IMR-90 (cell line): ENCODE measurements at regions not wholly inside any gene's neighbourhood (a gene's known extent, or its start where the extent isn't known, plus 50 kb on each side); places are given as distances from the start of the nearest gene placed in this dataset.

Experiments used
- ATAC-seq: fragments of 200-7000 bp; cut with Tn5 transposase; 2 replicates; pipeline ENCODE4 v1.9.1; 2020; ENCODE audit warnings: low read depth, mild to moderate bottlenecking, moderate library complexity
- BruUV-seq: library from RNA; stranded (reverse); fragments of 400-500 nt; replicated peaks from 2 replicates; lab custom pipeline; 2021; lab: Mats Ljungman, UMichigan
- CTCF ChIA-PET: fragments of 300-600 bp; formaldehyde crosslinking; extraction: SDS; loops from one replicate; lab custom pipeline; 2021; ENCODE audit warnings: antibody characterized with exemption; lab: Yijun Ruan, JAX
- POLR2A ChIA-PET: fragments of 300-600 bp; sonication (Branson Sonifier 250); formaldehyde crosslinking; loops from one replicate; lab custom pipeline; 2022; ENCODE audit warnings: antibody characterized with exemption; ENCODE audit not compliant: unreplicated experiment; lab: Charles Lee
- DNase-seq: peaks from one replicate; pipeline ENCODE4 v3.0.0; 2013
- H2AFZ ChIP-seq: replicated peaks from 2 replicates; pipeline ENCODE3; 2013; ENCODE audit warnings: low read length, mild to moderate bottlenecking; ENCODE audit not compliant: poor library complexity
- H2AK5ac ChIP-seq: 2 replicates; pipeline ENCODE4 v1.6.1; 2013; ENCODE audit warnings: low read depth, low read length, inconsistent platforms
- H2AK9ac ChIP-seq: replicated peaks from 2 replicates; pipeline ENCODE3; 2013; ENCODE audit warnings: mild to moderate bottlenecking, low read depth, low read length, moderate library complexity; ENCODE audit not compliant: poor library complexity
- H2BK120ac ChIP-seq: 2 replicates; pipeline ENCODE4 v1.6.1; 2013; ENCODE audit warnings: low read depth, low read length, inconsistent platforms
- H2BK15ac ChIP-seq: 3 replicates; pipeline ENCODE4 v1.6.1; 2013; ENCODE audit warnings: low read depth, low read length, inconsistent platforms
- H2BK20ac ChIP-seq: 2 replicates; pipeline ENCODE4 v1.6.1; 2013; ENCODE audit warnings: low read depth, mild to moderate bottlenecking, inconsistent platforms, low read length, moderate library complexity
- H2BK5ac ChIP-seq: 2 replicates; pipeline ENCODE4 v1.6.1; 2013; ENCODE audit warnings: mild to moderate bottlenecking, low read depth, low read length, inconsistent platforms; ENCODE audit not compliant: poor library complexity, severe bottlenecking
- H3K14ac ChIP-seq: replicated peaks from 2 replicates; pipeline ENCODE4 v1.6.1; 2013; ENCODE audit warnings: low read depth, low read length, inconsistent platforms
- H3K18ac ChIP-seq: 2 replicates; pipeline ENCODE4 v1.6.1; 2013; ENCODE audit warnings: low read depth, low read length, control low read depth
- H3K23ac ChIP-seq: 2 replicates; pipeline ENCODE4 v1.6.1; 2013; ENCODE audit warnings: low read depth, low read length, inconsistent platforms
- H3K27ac ChIP-seq: 2 replicates; pipeline ENCODE4 v1.5.1; 2013; ENCODE audit warnings: mild to moderate bottlenecking, control low read depth, low read length; ENCODE audit not compliant: insufficient read depth
- H3K27me3 ChIP-seq: 2 replicates; pipeline ENCODE4 v1.6.1; 2013; ENCODE audit warnings: low read length; ENCODE audit not compliant: control insufficient read depth, insufficient read depth
- H3K36me3 ChIP-seq: 2 replicates; pipeline ENCODE4 v1.6.1; 2013; ENCODE audit warnings: low read length, mixed read lengths; ENCODE audit not compliant: control insufficient read depth, insufficient read depth
- H3K4ac ChIP-seq: 2 replicates; pipeline ENCODE4 v1.6.1; 2013; ENCODE audit warnings: low read depth, low read length, inconsistent platforms
- H3K4me1 ChIP-seq: 2 replicates; pipeline ENCODE4 v1.6.1; 2013; ENCODE audit warnings: low read length, mixed read lengths; ENCODE audit not compliant: control insufficient read depth, insufficient read depth
- H3K4me2 ChIP-seq: 2 replicates; pipeline ENCODE4 v1.6.1; 2013; ENCODE audit warnings: low read depth, mild to moderate bottlenecking, control low read depth, low read length, moderate library complexity
- H3K4me3 ChIP-seq: 2 replicates; pipeline ENCODE4 v1.5.1; 2013; ENCODE audit warnings: low read depth, mild to moderate bottlenecking, control low read depth, low read length, moderate library complexity; ENCODE audit not compliant: insufficient read depth
- H3K56ac ChIP-seq: 2 replicates; pipeline ENCODE4 v1.6.1; 2013; ENCODE audit warnings: low read length, inconsistent platforms; ENCODE audit not compliant: insufficient read depth; ENCODE audit errors: extremely low read depth
- H3K79me1 ChIP-seq, 2 experiments: 2 replicates each; pipeline ENCODE4 v1.6.1; 2013; ENCODE audit warnings: low read length in 2 of 2, inconsistent platforms in 1 of 2, low read depth in 1 of 2
- H3K9ac ChIP-seq: 2 replicates; pipeline ENCODE4 v1.6.1; 2013; ENCODE audit warnings: low read depth, low read length, control low read depth
- H3K9me1 ChIP-seq: 2 replicates; pipeline ENCODE4 v1.6.1; 2013; ENCODE audit warnings: low read length, inconsistent platforms; ENCODE audit not compliant: insufficient read depth
- H3K9me3 ChIP-seq: 2 replicates; pipeline ENCODE4 v1.6.1; 2013; ENCODE audit warnings: low read length; ENCODE audit not compliant: control insufficient read depth, insufficient read depth
- H4K20me1 ChIP-seq: 2 replicates; pipeline ENCODE4 v1.6.1; 2013; ENCODE audit warnings: low read length, inconsistent platforms; ENCODE audit not compliant: insufficient read depth
- H4K5ac ChIP-seq: 2 replicates; pipeline ENCODE4 v1.6.1; 2013; ENCODE audit warnings: mild to moderate bottlenecking, low read depth, low read length, control low read depth
- H4K8ac ChIP-seq, 2 experiments: 2 replicates each; pipeline ENCODE4 v1.6.1; 2013; ENCODE audit warnings: low read depth in 2 of 2, low read length in 2 of 2, control low read depth in 1 of 2, inconsistent platforms in 1 of 2
- H4K91ac ChIP-seq: 2 replicates; pipeline ENCODE4 v1.6.1; 2013; ENCODE audit warnings: low read depth, low read length, inconsistent platforms; ENCODE audit not compliant: insufficient read depth
- BHLHE40 ChIP-seq: fragments of 150-350 bp; IDR thresholded peaks from 2 replicates; pipeline ENCODE4 v1.6.1; 2016; ENCODE audit warnings: mild to moderate bottlenecking, low read depth, low read length
- CEBPB ChIP-seq: IDR thresholded peaks from 2 replicates; pipeline ENCODE4 v1.6.1; 2012; ENCODE audit warnings: low read depth, low read length, improper control_type of control experiment
- CHD1 ChIP-seq: IDR thresholded peaks from 2 replicates; pipeline ENCODE4 v1.6.1; 2012; ENCODE audit warnings: low read depth, low read length, improper control_type of control experiment
- ELK1 ChIP-seq: fragments of 150-350 bp; IDR thresholded peaks from 2 replicates; pipeline ENCODE4 v1.6.1; 2016; ENCODE audit warnings: low read depth, mild to moderate bottlenecking, low read length, moderate library complexity, borderline replicate concordance
- FOS ChIP-seq: fragments of 150-350 bp; IDR thresholded peaks from 2 replicates; pipeline ENCODE4 v1.6.1; 2016; ENCODE audit warnings: low read depth, low read length
- MAFK ChIP-seq: IDR thresholded peaks from 2 replicates; pipeline ENCODE4 v1.6.1; 2012; ENCODE audit warnings: low read depth, low read length, improper control_type of control experiment
- MAZ ChIP-seq: IDR thresholded peaks from 2 replicates; pipeline ENCODE4 v1.6.1; 2012; ENCODE audit warnings: low read depth, mild to moderate bottlenecking, low read length, improper control_type of control experiment, moderate library complexity, borderline replicate concordance
- MXI1 ChIP-seq: IDR thresholded peaks from 2 replicates; pipeline ENCODE4 v1.6.1; 2012; ENCODE audit warnings: low read depth, mild to moderate bottlenecking, low read length, moderate library complexity, borderline replicate concordance
- NFE2L2 ChIP-seq: fragments of 150-350 bp; IDR thresholded peaks from 2 replicates; pipeline ENCODE4 v1.6.1; 2016; ENCODE audit warnings: low read depth, mild to moderate bottlenecking, low read length
- POLR2A ChIP-seq: IDR thresholded peaks from 2 replicates; pipeline ENCODE4 v1.6.1; 2012; ENCODE audit warnings: mild to moderate bottlenecking, low read depth, low read length
- RAD21 ChIP-seq: IDR thresholded peaks from 2 replicates; pipeline ENCODE4 v1.6.1; 2012; ENCODE audit warnings: low read length, improper control_type of control experiment
- RCOR1 ChIP-seq: IDR thresholded peaks from 2 replicates; pipeline ENCODE4 v1.6.1; 2012; ENCODE audit warnings: mild to moderate bottlenecking, low read length, improper control_type of control experiment; ENCODE audit not compliant: insufficient replicate concordance
- RFX5 ChIP-seq: IDR thresholded peaks from 2 replicates; pipeline ENCODE4 v1.8.0; 2012; ENCODE audit warnings: low read depth, mild to moderate bottlenecking, low read length, moderate library complexity
- SMC3 ChIP-seq: fragments of 150-350 bp; IDR thresholded peaks from 2 replicates; pipeline ENCODE4 v1.6.1; 2016; ENCODE audit warnings: low read depth, mild to moderate bottlenecking, antibody characterized with exemption, low read length, moderate library complexity
- WGBS, 2 experiments: methylation state at CpG; one replicate each; pipeline versions ENCODE4 v1.1.5 to v1.1.7; 2013; ENCODE audit warnings: missing lambda C conversion rate in 2 of 2; ENCODE audit not compliant: insufficient read length in 1 of 2; ENCODE audit errors: extremely low coverage in 2 of 2; 5-methylcytosine and 5-hydroxymethylcytosine counted together
- dilution Hi-C: fragments of 300-500 bp; cut with HindIII; formaldehyde crosslinking; loops from one replicate; pipeline ENCODE4 v1.14.3; 2018; ENCODE audit warnings: low sequenced_read_pairs; ENCODE audit not compliant: unreplicated experiment
- in situ Hi-C: fragments of 300-500 bp; cut with MboI; formaldehyde crosslinking; loops from 3 replicates; pipeline ENCODE4 v1.14.3; 2019; ENCODE audit warnings: low sequenced_read_pairs, inconsistent platforms, mixed read lengths
- intact Hi-C: fragments of 100-400 bp; cut with micrococcal nuclease; formaldehyde crosslinking; loops from 2 replicates; pipeline ENCODE4 v1.10.0; 2022
- TF ChIP-seq, protein P1 (sequence below): fragments of 150-350 bp; IDR thresholded peaks from 2 replicates; pipeline ENCODE4 v1.6.1; 2017; ENCODE audit warnings: mild to moderate bottlenecking, antibody characterized with exemption, low read length, low read depth
- TF ChIP-seq, protein P2 (sequence below): conservative IDR thresholded peaks from 2 replicates; pipeline ENCODE4 v1.5.1; 2012; ENCODE audit warnings: mild to moderate bottlenecking, low read depth, low read length, improper control_type of control experiment

- no peak overlapping the region for H3K56ac ChIP-seq
- H4K8ac ChIP-seq = no peak overlapping the region
- no CpG with 5 or more reads among the region's 7 CpGs for WGBS, 2 experiments
- ATAC-seq = no peak
- no peak overlapping the region for H2BK5ac ChIP-seq
- no peak overlapping the region for H3K18ac ChIP-seq
- intact Hi-C loops (no loop called here), in situ Hi-C loops (no loop called here), dilution Hi-C loops (no loop called here)
- H3K4me2 ChIP-seq = no peak overlapping the region
- no peak for DNase-seq
- H3K4ac ChIP-seq = no peak overlapping the region
- no peak for TF ChIP-seq NFE2L2
- TF ChIP-seq BHLHE40 = no peak
- TF ChIP-seq FOS = no peak
- no peak for TF ChIP-seq RCOR1
- TF ChIP-seq SMC3 = no peak
- TF ChIP-seq, protein P1, sequence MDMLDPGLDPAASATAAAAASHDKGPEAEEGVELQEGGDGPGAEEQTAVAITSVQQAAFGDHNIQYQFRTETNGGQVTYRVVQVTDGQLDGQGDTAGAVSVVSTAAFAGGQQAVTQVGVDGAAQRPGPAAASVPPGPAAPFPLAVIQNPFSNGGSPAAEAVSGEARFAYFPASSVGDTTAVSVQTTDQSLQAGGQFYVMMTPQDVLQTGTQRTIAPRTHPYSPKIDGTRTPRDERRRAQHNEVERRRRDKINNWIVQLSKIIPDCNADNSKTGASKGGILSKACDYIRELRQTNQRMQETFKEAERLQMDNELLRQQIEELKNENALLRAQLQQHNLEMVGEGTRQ = no peak
- no peak for TF ChIP-seq MAFK
- TF ChIP-seq CHD1 = no peak
- TF ChIP-seq MXI1 = no peak
- TF ChIP-seq, protein P2, sequence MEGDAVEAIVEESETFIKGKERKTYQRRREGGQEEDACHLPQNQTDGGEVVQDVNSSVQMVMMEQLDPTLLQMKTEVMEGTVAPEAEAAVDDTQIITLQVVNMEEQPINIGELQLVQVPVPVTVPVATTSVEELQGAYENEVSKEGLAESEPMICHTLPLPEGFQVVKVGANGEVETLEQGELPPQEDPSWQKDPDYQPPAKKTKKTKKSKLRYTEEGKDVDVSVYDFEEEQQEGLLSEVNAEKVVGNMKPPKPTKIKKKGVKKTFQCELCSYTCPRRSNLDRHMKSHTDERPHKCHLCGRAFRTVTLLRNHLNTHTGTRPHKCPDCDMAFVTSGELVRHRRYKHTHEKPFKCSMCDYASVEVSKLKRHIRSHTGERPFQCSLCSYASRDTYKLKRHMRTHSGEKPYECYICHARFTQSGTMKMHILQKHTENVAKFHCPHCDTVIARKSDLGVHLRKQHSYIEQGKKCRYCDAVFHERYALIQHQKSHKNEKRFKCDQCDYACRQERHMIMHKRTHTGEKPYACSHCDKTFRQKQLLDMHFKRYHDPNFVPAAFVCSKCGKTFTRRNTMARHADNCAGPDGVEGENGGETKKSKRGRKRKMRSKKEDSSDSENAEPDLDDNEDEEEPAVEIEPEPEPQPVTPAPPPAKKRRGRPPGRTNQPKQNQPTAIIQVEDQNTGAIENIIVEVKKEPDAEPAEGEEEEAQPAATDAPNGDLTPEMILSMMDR = no peak
- no peak for TF ChIP-seq CEBPB
- TF ChIP-seq RAD21 = no peak
- TF ChIP-seq ELK1 = no peak
- no peak for TF ChIP-seq RFX5
- no peak for TF ChIP-seq POLR2A
- no peak for TF ChIP-seq MAZ
- no peak overlapping the region for H3K23ac ChIP-seq
- H3K9me1 ChIP-seq = no peaks in the 10 kb centered on the region
- H2AK9ac ChIP-seq = no peak overlapping the region
- no peak overlapping the region for H2BK120ac ChIP-seq
- CTCF ChIA-PET = no interaction called here
- H4K91ac ChIP-seq = no peak overlapping the region
- no peak overlapping the region for H4K5ac ChIP-seq
- peak overlapping the region; percentile 12 for H2AFZ ChIP-seq
- no TSS peak for BruUV-seq
- no peak overlapping the region for H3K9ac ChIP-seq
- H3K4me1 ChIP-seq = no peaks in the 10 kb centered on the region
- H3K36me3 ChIP-seq = no peaks in the 10 kb centered on the region
- H3K79me1 ChIP-seq = no peaks in the 10 kb centered on the region
- H3K14ac ChIP-seq = no peak overlapping the region
- no peaks in the 10 kb centered on the region for H3K9me3 ChIP-seq
- no peaks in the 10 kb centered on the region for H3K27me3 ChIP-seq
- H3K27ac ChIP-seq = no peak overlapping the region
- no peak overlapping the region for H2BK15ac ChIP-seq
- H2AK5ac ChIP-seq = no peak overlapping the region
- H3K4me3 ChIP-seq = no peak overlapping the region
- H2BK20ac ChIP-seq = no peak overlapping the region
- no peaks in the 10 kb centered on the region for H4K20me1 ChIP-seq
- POLR2A ChIA-PET = no interaction called here
Measured at GRCh38 chr1:81213279-81213678, 587.5 kb upstream of the ADGRL2 start.
